Transverse colon (tissue), 4 donors: ENCODE measurements at regions not wholly inside any gene's neighbourhood (a gene's known extent, or its start where the extent isn't known, plus 50 kb on each side); places are given as distances from the start of the nearest gene placed in this dataset.

Source experiments
- DNase-seq: peaks from one replicate; pipeline ENCODE4 v3.0.0-alpha.2; 2019
- H3K27ac ChIP-seq, 4 donors: fragments of 200-600 bp; sonication (generic); 2 replicates each; pipeline ENCODE4 v1.5.1; 2016 to 2018; ENCODE audit warnings: inconsistent platforms in 4 of 4
- H3K27me3 ChIP-seq: fragments of 200-600 bp; sonication (generic); 2 replicates; pipeline ENCODE4 v1.5.1; 2017; ENCODE audit warnings: inconsistent platforms
- H3K36me3 ChIP-seq, 4 donors: fragments of 200-600 bp; sonication (generic); 2 replicates each; pipeline ENCODE4 v1.5.1; 2017 to 2019; ENCODE audit warnings: inconsistent platforms in 4 of 4
- H3K4me1 ChIP-seq, 4 donors: fragments of 200-600 bp; sonication (generic); 2 replicates each; pipeline ENCODE4 v1.5.1; 2017 to 2020; ENCODE audit warnings: inconsistent platforms in 4 of 4
- H3K4me3 ChIP-seq, 4 donors: fragments of 200-600 bp; sonication (generic); 1 replicate in 1 of 4; 2 replicates in 3 of 4; pipeline versions ENCODE4 v1.5.1 to v1.6.1; 2017 to 2019; ENCODE audit warnings: inconsistent platforms in 4 of 4
- H3K9me3 ChIP-seq, 2 donors: fragments of 200-600 bp; sonication (generic); 2 replicates each; pipeline ENCODE4 v1.5.1; 2017 to 2019; ENCODE audit warnings: inconsistent platforms in 2 of 2
- EP300 ChIP-seq: sonication (generic); formaldehyde crosslinking; IDR thresholded peaks from one replicate; pipeline ENCODE4 v1.6.1; 2017; ENCODE audit warnings: antibody characterized with exemption, low read depth
- POLR2A ChIP-seq: fragments of 450-650 bp; IDR thresholded peaks from one replicate; pipeline ENCODE4 v1.6.1; 2016; ENCODE audit warnings: antibody characterized with exemption, mild to moderate bottlenecking, moderate library complexity
- POLR2AphosphoS5 ChIP-seq, 3 donors: sonication (generic); formaldehyde crosslinking; IDR thresholded peaks; one replicate each; pipeline ENCODE4 v1.6.1; 2016; ENCODE audit warnings: antibody characterized with exemption in 3 of 3
- WGBS, 2 donors: methylation state at CpG; one replicate each; pipeline ENCODE4 v1.1.5; 2018; ENCODE audit warnings: low coverage in 1 of 2; 5-methylcytosine and 5-hydroxymethylcytosine counted together
- in situ Hi-C, 4 donors: fragments of 200-750 bp; cut with MboI; loops; one replicate each; pipeline versions ENCODE4 v1.15.0 to v1.15.1; 2017; ENCODE audit warnings: low sequenced_read_pairs in 3 of 4, low pct_ligation_motif_present in 1 of 4, low pct_unique_long_range_greater_than_20kb in 1 of 4
- intact Hi-C: fragments of 100-400 bp; cut with DNase I; formaldehyde crosslinking; loops from one replicate; pipeline ENCODE4 v1.15.1; 2023; ENCODE audit warnings: low total_unique reads
- TF ChIP-seq, protein P1 (sequence below), 5 experiments: fragments of 200-600 bp in 3 of 5; fragments of 450-650 bp in 2 of 5; sonication (generic) in 3 of 5; IDR thresholded peaks; 1 replicate in 2 of 5; 2 replicates in 3 of 5; pipeline ENCODE4 v1.5.1; 2016 to 2017; ENCODE audit warnings: antibody characterized with exemption in 5 of 5, inconsistent platforms in 3 of 5, mild to moderate bottlenecking in 2 of 5, moderate library complexity in 1 of 5

DNA sequence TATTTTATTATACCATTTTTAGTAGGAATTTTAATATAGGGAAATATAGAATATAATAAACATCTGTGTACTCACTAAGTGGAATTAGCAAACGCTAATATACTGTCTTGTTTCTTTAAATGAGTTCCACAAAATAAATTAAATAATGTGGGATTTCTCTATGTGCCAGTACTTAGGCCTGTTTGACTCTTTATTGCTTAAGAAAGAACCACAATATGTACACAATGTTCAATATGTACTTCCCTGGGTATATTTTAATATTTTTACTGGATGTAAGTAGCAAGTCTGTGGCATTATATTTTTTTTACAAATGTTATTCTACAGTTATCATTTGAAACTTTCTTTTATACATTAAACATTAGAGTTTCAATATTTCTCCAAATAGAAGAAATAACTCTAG lies 92.5 kb upstream of the CARD18 start:
- H3K36me3 ChIP-seq: no peaks in the 10 kb centered on the region
- WGBS, 2 donors: 82 to 86% methylated on average over 1 of the region's 1 CpG
- H3K4me1 ChIP-seq: peaks cover 0 to 12% (median 0%) of the 10 kb centered on the region in 4 donors
- in situ Hi-C loops: no loop called here
- H3K27me3 ChIP-seq: no peaks in the 10 kb centered on the region
- DNase-seq: no peak
- H3K27ac ChIP-seq: no peak overlapping the region
- H3K4me3 ChIP-seq: no peak overlapping the region
- TF ChIP-seq POLR2AphosphoS5 (IDR thresholded peaks at IDR 0.05) (no peak), EP300 (no peak), POLR2A (no peak)
- TF ChIP-seq, protein P1, sequence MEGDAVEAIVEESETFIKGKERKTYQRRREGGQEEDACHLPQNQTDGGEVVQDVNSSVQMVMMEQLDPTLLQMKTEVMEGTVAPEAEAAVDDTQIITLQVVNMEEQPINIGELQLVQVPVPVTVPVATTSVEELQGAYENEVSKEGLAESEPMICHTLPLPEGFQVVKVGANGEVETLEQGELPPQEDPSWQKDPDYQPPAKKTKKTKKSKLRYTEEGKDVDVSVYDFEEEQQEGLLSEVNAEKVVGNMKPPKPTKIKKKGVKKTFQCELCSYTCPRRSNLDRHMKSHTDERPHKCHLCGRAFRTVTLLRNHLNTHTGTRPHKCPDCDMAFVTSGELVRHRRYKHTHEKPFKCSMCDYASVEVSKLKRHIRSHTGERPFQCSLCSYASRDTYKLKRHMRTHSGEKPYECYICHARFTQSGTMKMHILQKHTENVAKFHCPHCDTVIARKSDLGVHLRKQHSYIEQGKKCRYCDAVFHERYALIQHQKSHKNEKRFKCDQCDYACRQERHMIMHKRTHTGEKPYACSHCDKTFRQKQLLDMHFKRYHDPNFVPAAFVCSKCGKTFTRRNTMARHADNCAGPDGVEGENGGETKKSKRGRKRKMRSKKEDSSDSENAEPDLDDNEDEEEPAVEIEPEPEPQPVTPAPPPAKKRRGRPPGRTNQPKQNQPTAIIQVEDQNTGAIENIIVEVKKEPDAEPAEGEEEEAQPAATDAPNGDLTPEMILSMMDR (IDR thresholded peaks at IDR 0.05): no peak
- intact Hi-C loops: no loop called here
- no peaks in the 10 kb centered on the region for H3K9me3 ChIP-seq

DNA sequence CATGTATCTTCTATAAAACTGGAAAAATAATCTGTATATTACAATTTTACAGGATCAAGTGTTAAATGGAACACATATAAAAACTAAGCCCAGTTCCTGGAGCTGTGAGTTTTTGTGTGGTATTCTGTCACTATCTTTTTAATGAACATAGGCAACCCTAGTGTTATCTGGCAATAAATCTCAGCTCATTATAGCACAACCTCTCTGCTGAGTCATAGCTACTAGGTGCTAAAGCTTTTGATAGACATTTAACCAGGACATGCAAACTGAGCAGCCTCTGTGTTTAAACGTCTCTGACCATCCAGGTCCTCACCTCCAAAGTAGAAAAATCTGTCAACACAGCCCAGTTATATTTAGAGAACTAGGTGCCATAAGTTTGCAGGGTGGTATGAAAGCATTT lies 91.0 kb upstream of the CARD18 start:
- DNase-seq: no peak
- peaks cover 0 to 12% (median 0%) of the 10 kb centered on the region in 4 donors for H3K4me1 ChIP-seq
- H3K27ac ChIP-seq: no peak overlapping the region
- H3K9me3 ChIP-seq: no peaks in the 10 kb centered on the region
- H3K27me3 ChIP-seq: no peaks in the 10 kb centered on the region
- TF ChIP-seq POLR2A: no peak
- no peak for TF ChIP-seq EP300
- TF ChIP-seq, protein P1 (IDR thresholded peaks at IDR 0.05): no peak
- no peak for TF ChIP-seq POLR2AphosphoS5 (IDR thresholded peaks at IDR 0.05)
- intact Hi-C loops (no loop called here), in situ Hi-C loops (no loop called here)
- H3K36me3 ChIP-seq: no peaks in the 10 kb centered on the region
- WGBS, 2 donors: 23 to 56% methylated on average over 1 of the region's 1 CpG
- no peak overlapping the region for H3K4me3 ChIP-seq

DNA sequence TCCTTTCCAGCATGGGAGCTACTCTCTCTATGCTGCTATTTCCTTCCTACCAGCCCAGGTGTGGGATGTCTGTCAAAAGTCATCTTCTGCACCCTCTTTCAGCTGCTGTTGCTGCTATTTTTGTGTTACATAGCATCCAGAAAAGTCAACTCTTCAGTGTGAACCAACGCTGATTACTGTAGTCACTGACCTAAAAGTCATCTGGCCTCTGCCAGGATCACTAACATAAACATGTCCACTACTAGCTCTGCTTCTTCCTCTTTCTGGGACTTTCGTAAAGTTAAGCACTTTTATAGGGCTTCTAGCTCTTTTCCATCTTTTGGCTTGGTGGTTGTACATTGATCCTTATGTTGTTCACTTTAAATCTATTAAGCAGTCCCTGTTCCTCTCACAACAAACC lies 90.2 kb upstream of the CARD18 start:
- TF ChIP-seq POLR2A (no peak), POLR2AphosphoS5 (IDR thresholded peaks at IDR 0.05) (no peak), EP300 (no peak)
- TF ChIP-seq, protein P1 (IDR thresholded peaks at IDR 0.05): no peak
- H3K4me3 ChIP-seq: no peak overlapping the region
- no peak for DNase-seq

DNA sequence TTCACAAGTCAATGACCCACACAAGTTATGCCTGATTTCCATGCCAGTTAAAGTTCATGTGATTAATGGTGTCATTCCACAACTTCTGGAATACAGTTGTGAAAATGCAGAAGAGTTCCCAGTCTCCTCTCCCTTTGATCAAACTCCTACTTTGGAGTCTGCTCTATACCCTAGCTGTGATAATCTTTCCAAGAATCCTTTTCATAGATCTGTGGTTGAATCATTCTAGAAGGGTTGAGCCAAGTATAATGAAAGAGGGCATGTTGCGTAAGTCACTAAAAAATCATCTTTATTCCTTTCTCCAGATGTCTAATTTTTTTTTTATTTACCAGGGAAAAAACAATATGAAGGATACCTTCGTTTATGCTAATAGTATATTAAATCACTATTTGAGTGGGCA lies 89.7 kb upstream of the CARD18 start:
- Histone ChIP-seq H3K27ac (no peak overlapping the region), H3K27me3 (no peaks in the 10 kb centered on the region), H3K36me3 (no peaks in the 10 kb centered on the region), H3K4me3 (no peak overlapping the region), H3K9me3 (no peaks in the 10 kb centered on the region), H3K4me1 (peaks cover 0 to 12% (median 0%) of the 10 kb centered on the region in 4 donors)
- intact Hi-C loops: no loop called here
- in situ Hi-C loops: no loop called here
- TF ChIP-seq, protein P1 (IDR thresholded peaks at IDR 0.05): no peak
- TF ChIP-seq POLR2AphosphoS5 (IDR thresholded peaks at IDR 0.05) (no peak), POLR2A (no peak)
- DNase-seq: no peak
- 87 to 93% methylated on average over 2 of the region's 2 CpGs for WGBS, 2 donors

More for the DNA sequence above, 90.2 kb upstream of the CARD18 start:
- Histone ChIP-seq H3K9me3 (no peaks in the 10 kb centered on the region), H3K4me1 (peaks cover 0 to 12% (median 0%) of the 10 kb centered on the region in 4 donors), H3K36me3 (no peaks in the 10 kb centered on the region), H3K27me3 (no peaks in the 10 kb centered on the region), H3K27ac (no peak overlapping the region)
- 62 to 76% methylated on average over 2 of the region's 2 CpGs for WGBS, 2 donors
- in situ Hi-C loops (no loop called here), intact Hi-C loops (no loop called here)
